HCT116 (cell line): ENCODE measurements at regions not wholly inside any gene's neighbourhood (a gene's known extent, or its start where the extent isn't known, plus 50 kb on each side); places are given as distances from the start of the nearest gene placed in this dataset.

Experiments
- ATAC-seq: fragments of 200-7000 bp; cut with Tn5 transposase; 2 replicates; pipeline ENCODE4 v1.9.1; 2020; ENCODE audit warnings: mild to moderate bottlenecking, moderate library complexity
- BruUV-seq: library from RNA; stranded (reverse); fragments of 400-500 nt; replicated peaks from 2 replicates; lab custom pipeline; 2021; lab: Mats Ljungman, UMichigan
- CTCF ChIA-PET: fragments of 300-600 bp; sonication (Branson Sonifier 250); formaldehyde crosslinking; loops from one replicate; lab custom pipeline; 2021; ENCODE audit warnings: antibody characterized with exemption; lab: Charles Lee
- POLR2A ChIA-PET: fragments of 300-600, 350-600 bp; sonication (Branson Sonifier 250); formaldehyde crosslinking; loops from one replicate; lab custom pipeline; 2021; ENCODE audit warnings: antibody characterized with exemption; lab: Charles Lee
- RAD21 ChIA-PET, 2 experiments: fragments of 300-600 bp; sonication (Branson Sonifier 250); formaldehyde crosslinking; loops; one replicate each; lab custom pipeline; 2023; ENCODE audit warnings: low total read pairs in 2 of 2; ENCODE audit not compliant: uncharacterized antibody in 2 of 2, unreplicated experiment in 2 of 2, low non-redundant PET in 1 of 2; lab: Charles Lee
- DNase-seq: peaks from one replicate; pipeline ENCODE4 v3.0.0-alpha.2; 2010; ENCODE audit warnings: low read depth, low spot score
- H2AFZ ChIP-seq: fragments of 200-600 bp; shearing (Covaris generic), sonication (generic); 2 replicates; pipeline ENCODE4 v1.6.1; 2017; ENCODE audit warnings: low read depth, mixed run types, mixed read lengths, antibody characterized with exemption, low read length; ENCODE audit not compliant: poor library complexity, severe bottlenecking
- H3K27ac ChIP-seq: 2 replicates; pipeline ENCODE4 v1.5.1; 2012; ENCODE audit warnings: low read depth, low read length
- H3K27me3 ChIP-seq: fragments of 200-600 bp; sonication (generic); 2 replicates; pipeline ENCODE4 v1.6.1; 2016; ENCODE audit warnings: mixed run types, low read length, mixed read lengths; ENCODE audit not compliant: insufficient read depth
- H3K36me3 ChIP-seq, 2 experiments: fragments of 200-500 bp in 1 of 2; fragments of 200-600 bp in 1 of 2; sonication (Bioruptor generic) in 1 of 2; sonication (generic) in 1 of 2; 2 replicates each; pipeline versions ENCODE4 v1.5.1 to v1.6.1; 2014 to 2016; ENCODE audit warnings: low read length in 2 of 2, inconsistent platforms in 1 of 2, mixed read lengths in 1 of 2, mixed run types in 1 of 2; ENCODE audit not compliant: insufficient read depth in 2 of 2, control insufficient read depth in 1 of 2
- H3K4me1 ChIP-seq, 2 experiments: fragments of 200-600 bp in 1 of 2; sonication (generic) in 1 of 2; 2 replicates each; pipeline versions ENCODE4 v1.5.1 to v1.6.1; 2012 to 2017; ENCODE audit warnings: low read length in 2 of 2, inconsistent platforms in 1 of 2, mild to moderate bottlenecking in 1 of 2, mixed read lengths in 1 of 2, mixed run types in 1 of 2, moderate library complexity in 1 of 2; ENCODE audit not compliant: insufficient read depth in 2 of 2, control insufficient read depth in 1 of 2
- H3K4me2 ChIP-seq: fragments of 200-600 bp; sonication (generic); 2 replicates; pipeline ENCODE4 v1.6.1; 2017; ENCODE audit warnings: mixed run types, low read length, mixed read lengths
- H3K4me3 ChIP-seq, 2 experiments: fragments of 200-600 bp in 1 of 2; sonication (generic) in 1 of 2; replicated peaks in 1 of 2; 2 replicates each; pipeline ENCODE4 v1.5.1; 2011 to 2016; ENCODE audit warnings: low read length in 2 of 2, control low read depth in 1 of 2, low read depth in 1 of 2, mild to moderate bottlenecking in 1 of 2, mixed read lengths in 1 of 2, mixed run types in 1 of 2
- H3K79me2 ChIP-seq: fragments of 200-600 bp; sonication (generic); 2 replicates; pipeline ENCODE4 v1.6.1; 2017; ENCODE audit warnings: mild to moderate bottlenecking, mixed run types, low read length, moderate library complexity, mixed read lengths; ENCODE audit not compliant: insufficient read depth
- H3K9ac ChIP-seq: fragments of 200-600 bp; sonication (generic); 2 replicates; pipeline ENCODE4 v1.6.1; 2016; ENCODE audit warnings: low read length, mixed read lengths
- H3K9me2 ChIP-seq: fragments of 200-600 bp; sonication (generic), shearing (Covaris generic); 2 replicates; pipeline ENCODE4 v1.6.1; 2017; ENCODE audit warnings: mixed run types, mild to moderate bottlenecking, moderate library complexity; ENCODE audit not compliant: insufficient read depth
- H3K9me3 ChIP-seq, 2 experiments: fragments of 200-500 bp in 1 of 2; fragments of 200-600 bp in 1 of 2; sonication (Bioruptor generic) in 1 of 2; sonication (generic) in 1 of 2; 2 replicates each; pipeline ENCODE4 v1.6.1; 2014 to 2017; ENCODE audit warnings: low read length in 2 of 2, mixed read lengths in 2 of 2, inconsistent platforms in 1 of 2, low read depth in 1 of 2, mild to moderate bottlenecking in 1 of 2, mixed run types in 1 of 2, moderate library complexity in 1 of 2; ENCODE audit not compliant: control insufficient read depth in 1 of 2, insufficient read depth in 1 of 2
- H4K20me1 ChIP-seq: fragments of 200-600 bp; sonication (generic), shearing (Covaris generic); 2 replicates; pipeline ENCODE4 v1.6.1; 2017; ENCODE audit warnings: mixed run types, mild to moderate bottlenecking, moderate library complexity; ENCODE audit not compliant: insufficient read depth
- CBX3 ChIP-seq: IDR thresholded peaks from 2 replicates; pipeline ENCODE4 v1.6.1; 2012; ENCODE audit warnings: low read depth
- CEBPB ChIP-seq: IDR thresholded peaks from 2 replicates; pipeline ENCODE4 v1.6.1; 2012; ENCODE audit warnings: low read depth
- EGR1 ChIP-seq: IDR thresholded peaks from 2 replicates; pipeline ENCODE4 v1.6.1; 2012; ENCODE audit warnings: low read depth
- ELF1 ChIP-seq: IDR thresholded peaks from 2 replicates; pipeline ENCODE4 v1.6.1; 2012; ENCODE audit warnings: low read depth, borderline replicate concordance
- EZH2 ChIP-seq: fragments of 200-600 bp; sonication (generic); IDR thresholded peaks from 2 replicates; pipeline ENCODE4 v1.6.1; 2017; ENCODE audit warnings: antibody characterized with exemption, mixed run types
- FOSL1 ChIP-seq: IDR thresholded peaks from 2 replicates; pipeline ENCODE4 v1.6.1; 2012; ENCODE audit warnings: low read depth
- JUND ChIP-seq: IDR thresholded peaks from 2 replicates; pipeline ENCODE4 v1.6.1; 2012
- RAD21 ChIP-seq: IDR thresholded peaks from 2 replicates; pipeline ENCODE4 v1.6.1; 2012; ENCODE audit warnings: low read depth, mild to moderate bottlenecking
- REST ChIP-seq: IDR thresholded peaks from 2 replicates; pipeline ENCODE4 v1.6.1; 2012; ENCODE audit warnings: low read depth
- SIN3A ChIP-seq: IDR thresholded peaks from 2 replicates; pipeline ENCODE4 v1.6.1; 2012; ENCODE audit warnings: low read depth
- SP1 ChIP-seq: IDR thresholded peaks from 2 replicates; pipeline ENCODE4 v1.6.1; 2012; ENCODE audit warnings: low read depth
- SRF ChIP-seq: IDR thresholded peaks from 2 replicates; pipeline ENCODE4 v1.6.1; 2012; ENCODE audit warnings: low read depth
- TCF7L2 ChIP-seq: IDR thresholded peaks from 2 replicates; pipeline ENCODE4 v1.7.0; 2011; ENCODE audit warnings: borderline replicate concordance, inconsistent platforms; ENCODE audit not compliant: insufficient read depth, insufficient read length; ENCODE audit errors: extremely low read depth
- YY1 ChIP-seq: IDR thresholded peaks from 2 replicates; pipeline ENCODE4 v1.6.1; 2011; ENCODE audit warnings: low read length, low read depth, moderate library complexity, mild to moderate bottlenecking; ENCODE audit not compliant: insufficient replicate concordance; ENCODE audit errors: extremely low read depth
- ZBTB33 ChIP-seq: IDR thresholded peaks from 2 replicates; pipeline ENCODE4 v1.6.1; 2011; ENCODE audit warnings: mild to moderate bottlenecking, low read length, moderate library complexity; ENCODE audit not compliant: insufficient replicate concordance; ENCODE audit errors: extremely low read depth
- ZNF274 ChIP-seq: fragments of 200-500 bp; sonication (Bioruptor generic); IDR thresholded peaks from 2 replicates; pipeline ENCODE4 v1.6.1; 2014; ENCODE audit warnings: mild to moderate bottlenecking, low read depth, low read length, inconsistent platforms
- intact Hi-C: fragments of 100-400 bp; cut with micrococcal nuclease; formaldehyde crosslinking; loops from 2 replicates; pipeline ENCODE4 v1.10.0; 2022

- Histone ChIP-seq H3K4me1 (no peaks in the 10 kb centered on the region), H3K27me3 (no peaks in the 10 kb centered on the region), H3K9me2 (no peaks in the 10 kb centered on the region), H3K4me3 (no peak overlapping the region), H3K9ac (no peak overlapping the region), H2AFZ (no peak overlapping the region), H3K4me2 (no peak overlapping the region), H3K79me2 (peaks cover 32% of the 10 kb centered on the region)
- BruUV-seq = no TSS peak
- intact Hi-C loops = no loop called here
- ATAC-seq (no peak), DNase-seq (no peak)
- POLR2A ChIA-PET = no interaction called here
- TF ChIP-seq FOSL1 (no peak), JUND (no peak), REST (no peak), TCF7L2 (no peak), CEBPB (no peak), ELF1 (no peak), CBX3 (no peak), EGR1 (no peak), RAD21 (no peak), ZBTB33 (no peak), EZH2 (no peak), ZNF274 (no peak), YY1 (no peak), SIN3A (no peak), SRF (no peak), SP1 (no peak)
- TF ChIP-seq, all 23 proteins: peak for 0
- Histone ChIP-seq H3K27ac (no peak overlapping the region), H3K36me3 (no peaks in the 10 kb centered on the region), H4K20me1 (no peaks in the 10 kb centered on the region), H3K9me3 (peaks cover 0 to 21% of the 10 kb centered on the region in 2 experiments; a peak in 2 of 4 replicates)
- ChIA-PET RAD21 (no interaction called here), CTCF (no interaction called here)
Observed at GRCh38 chr19:27779954-27780353, 1433.0 kb downstream of the UQCRFS1 start.
